Neural cell (in vitro differentiated cells): ENCODE measurements at regions not wholly inside any gene's neighbourhood (a gene's known extent, or its start where the extent isn't known, plus 50 kb on each side); places are given as distances from the start of the nearest gene placed in this dataset.

ENCODE experiments used
- H2AFZ ChIP-seq: fragments of 200-600, 300-800 bp; sonication (generic), shearing (Covaris generic); 2 replicates; pipeline ENCODE4 v1.6.0; 2014; ENCODE audit warnings: low read depth, mild to moderate bottlenecking, antibody characterized with exemption, low read length, moderate library complexity
- H3F3A ChIP-seq: fragments of 200-600 bp; shearing (Covaris generic); 2 replicates; pipeline ENCODE4 v1.6.1; 2016; ENCODE audit warnings: mild to moderate bottlenecking, moderate library complexity, mixed read lengths, antibody characterized with exemption, low read length; ENCODE audit not compliant: insufficient read depth, poor library complexity, severe bottlenecking
- H3K27ac ChIP-seq: fragments of 200-600, 300-800 bp; sonication (generic), shearing (Covaris generic); 2 replicates; pipeline ENCODE4 v1.5.1; 2014; ENCODE audit warnings: mild to moderate bottlenecking, low read length, moderate library complexity
- H3K27me3 ChIP-seq: fragments of 300-800, 200-600 bp; sonication (generic), shearing (Covaris generic); 2 replicates; pipeline ENCODE4 v1.6.0; 2014; ENCODE audit warnings: mild to moderate bottlenecking, low read depth, low read length, moderate library complexity; ENCODE audit not compliant: insufficient read depth
- H3K36me3 ChIP-seq: fragments of 300-800, 200-600 bp; sonication (generic), shearing (Covaris generic); 2 replicates; pipeline ENCODE4 v1.5.1; 2014; ENCODE audit warnings: mild to moderate bottlenecking, antibody characterized with exemption, low read length, moderate library complexity; ENCODE audit not compliant: insufficient read depth
- H3K4me2 ChIP-seq: fragments of 300-800, 200-600 bp; sonication (generic), shearing (Covaris generic); 2 replicates; pipeline ENCODE4 v1.6.0; 2014; ENCODE audit warnings: mild to moderate bottlenecking, low read length
- H3K4me3 ChIP-seq: fragments of 300-800, 200-600 bp; sonication (generic), shearing (Covaris generic); 2 replicates; pipeline ENCODE4 v1.5.1; 2014; ENCODE audit warnings: mild to moderate bottlenecking, low read length, moderate library complexity
- H3K79me2 ChIP-seq: fragments of 200-600 bp; shearing (Covaris generic); replicated peaks from 2 replicates; pipeline ENCODE4 v1.6.0; 2014; ENCODE audit warnings: mild to moderate bottlenecking, low read length, moderate library complexity; ENCODE audit not compliant: insufficient read depth
- H3K9ac ChIP-seq: fragments of 300-800, 200-600 bp; sonication (generic), shearing (Covaris generic); 2 replicates; pipeline ENCODE4 v1.6.1; 2016; ENCODE audit warnings: mild to moderate bottlenecking, low read length, mixed read lengths
- H3K9me2 ChIP-seq: fragments of 200-600 bp; shearing (Covaris generic); 2 replicates; pipeline ENCODE4 v1.6.1; 2016; ENCODE audit warnings: mild to moderate bottlenecking, low read length, mixed read lengths; ENCODE audit not compliant: insufficient read depth
- H3K9me3 ChIP-seq: fragments of 200-600, 300-800 bp; sonication (generic), shearing (Covaris generic); 2 replicates; pipeline ENCODE4 v1.6.1; 2016; ENCODE audit warnings: mild to moderate bottlenecking, mixed run types, low read length, moderate library complexity, mixed read lengths
- H4K20me1 ChIP-seq: fragments of 200-600 bp; shearing (Covaris generic); 2 replicates; pipeline ENCODE4 v1.6.1; 2016; ENCODE audit warnings: mild to moderate bottlenecking, mixed run types; ENCODE audit not compliant: insufficient read depth
- EP300 ChIP-seq: fragments of 450-650 bp; conservative IDR thresholded peaks from 2 replicates; pipeline ENCODE4 v1.6.1; 2014; ENCODE audit warnings: antibody characterized with exemption, mild to moderate bottlenecking, moderate library complexity; ENCODE audit not compliant: poor library complexity, severe bottlenecking
- EZH2 ChIP-seq: fragments of 200-600, 300-800 bp; shearing (Covaris generic), sonication (generic); IDR thresholded peaks from 2 replicates; pipeline ENCODE4 v1.6.1; 2014; ENCODE audit warnings: antibody characterized with exemption, low read length, borderline replicate concordance, mild to moderate bottlenecking; ENCODE audit not compliant: insufficient read depth, poor library complexity, severe bottlenecking
- MXI1 ChIP-seq: fragments of 450-650 bp; conservative IDR thresholded peaks from 2 replicates; pipeline ENCODE4 v1.6.1; 2014; ENCODE audit warnings: antibody characterized with exemption, mild to moderate bottlenecking; ENCODE audit not compliant: poor library complexity, severe bottlenecking
- POLR2AphosphoS5 ChIP-seq: IDR thresholded peaks from 2 replicates; pipeline ENCODE4 v1.6.1; 2012
- RAD21 ChIP-seq: fragments of 450-650 bp; conservative IDR thresholded peaks from 2 replicates; pipeline ENCODE4 v1.6.1; 2014; ENCODE audit warnings: antibody characterized with exemption, mild to moderate bottlenecking, moderate library complexity
- SMC3 ChIP-seq: fragments of 450-650 bp; conservative IDR thresholded peaks from 2 replicates; pipeline ENCODE4 v1.6.1; 2014; ENCODE audit warnings: antibody characterized with exemption, mild to moderate bottlenecking, moderate library complexity; ENCODE audit not compliant: poor library complexity
- TAF1 ChIP-seq: IDR thresholded peaks from 2 replicates; pipeline ENCODE4 v1.6.1; 2012; ENCODE audit warnings: low read depth
- TF ChIP-seq, protein P1 (sequence below): IDR thresholded peaks from 2 replicates; pipeline ENCODE4 v1.6.1; 2012; ENCODE audit warnings: borderline replicate concordance
- TF ChIP-seq, protein P2 (sequence below): fragments of 450-650 bp; IDR thresholded peaks from 2 replicates; pipeline ENCODE4 v1.5.1; 2014; ENCODE audit warnings: antibody characterized with exemption, mild to moderate bottlenecking, moderate library complexity; ENCODE audit not compliant: poor library complexity, severe bottlenecking

DNA sequence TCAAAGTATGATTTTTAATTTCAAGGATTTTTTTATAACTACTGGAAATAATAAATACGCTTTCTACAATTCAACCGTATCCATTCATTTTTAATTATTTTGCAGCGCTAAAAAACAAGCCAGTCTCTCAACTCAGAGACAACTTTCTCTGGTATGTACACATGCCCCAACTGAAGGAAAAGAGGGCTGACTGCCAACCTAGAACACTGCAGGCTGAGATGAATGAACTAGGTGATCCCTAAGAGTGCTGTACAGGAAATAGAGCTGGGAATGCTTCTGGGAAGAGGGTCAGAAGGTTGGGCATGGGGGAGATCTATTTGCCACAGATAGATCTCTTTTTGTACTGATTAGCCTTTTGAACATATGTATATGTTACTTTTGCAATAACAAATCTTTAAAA is 460.1 kb downstream of the NR4A2 start:
- Histone ChIP-seq H3K9me2 (no peaks in the 10 kb centered on the region), H4K20me1 (no peaks in the 10 kb centered on the region), H3K27ac (no peak overlapping the region), H3K9ac (no peak overlapping the region), H3K36me3 (no peaks in the 10 kb centered on the region), H3F3A (no peaks in the 10 kb centered on the region), H3K4me3 (no peak overlapping the region), H3K4me2 (no peak overlapping the region), H3K27me3 (no peaks in the 10 kb centered on the region), H3K79me2 (no peaks in the 10 kb centered on the region), H2AFZ (no peak overlapping the region), H3K9me3 (no peaks in the 10 kb centered on the region)
- TF ChIP-seq, protein P1, sequence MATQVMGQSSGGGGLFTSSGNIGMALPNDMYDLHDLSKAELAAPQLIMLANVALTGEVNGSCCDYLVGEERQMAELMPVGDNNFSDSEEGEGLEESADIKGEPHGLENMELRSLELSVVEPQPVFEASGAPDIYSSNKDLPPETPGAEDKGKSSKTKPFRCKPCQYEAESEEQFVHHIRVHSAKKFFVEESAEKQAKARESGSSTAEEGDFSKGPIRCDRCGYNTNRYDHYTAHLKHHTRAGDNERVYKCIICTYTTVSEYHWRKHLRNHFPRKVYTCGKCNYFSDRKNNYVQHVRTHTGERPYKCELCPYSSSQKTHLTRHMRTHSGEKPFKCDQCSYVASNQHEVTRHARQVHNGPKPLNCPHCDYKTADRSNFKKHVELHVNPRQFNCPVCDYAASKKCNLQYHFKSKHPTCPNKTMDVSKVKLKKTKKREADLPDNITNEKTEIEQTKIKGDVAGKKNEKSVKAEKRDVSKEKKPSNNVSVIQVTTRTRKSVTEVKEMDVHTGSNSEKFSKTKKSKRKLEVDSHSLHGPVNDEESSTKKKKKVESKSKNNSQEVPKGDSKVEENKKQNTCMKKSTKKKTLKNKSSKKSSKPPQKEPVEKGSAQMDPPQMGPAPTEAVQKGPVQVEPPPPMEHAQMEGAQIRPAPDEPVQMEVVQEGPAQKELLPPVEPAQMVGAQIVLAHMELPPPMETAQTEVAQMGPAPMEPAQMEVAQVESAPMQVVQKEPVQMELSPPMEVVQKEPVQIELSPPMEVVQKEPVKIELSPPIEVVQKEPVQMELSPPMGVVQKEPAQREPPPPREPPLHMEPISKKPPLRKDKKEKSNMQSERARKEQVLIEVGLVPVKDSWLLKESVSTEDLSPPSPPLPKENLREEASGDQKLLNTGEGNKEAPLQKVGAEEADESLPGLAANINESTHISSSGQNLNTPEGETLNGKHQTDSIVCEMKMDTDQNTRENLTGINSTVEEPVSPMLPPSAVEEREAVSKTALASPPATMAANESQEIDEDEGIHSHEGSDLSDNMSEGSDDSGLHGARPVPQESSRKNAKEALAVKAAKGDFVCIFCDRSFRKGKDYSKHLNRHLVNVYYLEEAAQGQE = no peak
- TF ChIP-seq POLR2AphosphoS5 (no peak), EZH2 (no peak), TAF1 (no peak), RAD21 (no peak), MXI1 (no peak), EP300 (no peak), SMC3 (no peak)
- TF ChIP-seq, protein P2, sequence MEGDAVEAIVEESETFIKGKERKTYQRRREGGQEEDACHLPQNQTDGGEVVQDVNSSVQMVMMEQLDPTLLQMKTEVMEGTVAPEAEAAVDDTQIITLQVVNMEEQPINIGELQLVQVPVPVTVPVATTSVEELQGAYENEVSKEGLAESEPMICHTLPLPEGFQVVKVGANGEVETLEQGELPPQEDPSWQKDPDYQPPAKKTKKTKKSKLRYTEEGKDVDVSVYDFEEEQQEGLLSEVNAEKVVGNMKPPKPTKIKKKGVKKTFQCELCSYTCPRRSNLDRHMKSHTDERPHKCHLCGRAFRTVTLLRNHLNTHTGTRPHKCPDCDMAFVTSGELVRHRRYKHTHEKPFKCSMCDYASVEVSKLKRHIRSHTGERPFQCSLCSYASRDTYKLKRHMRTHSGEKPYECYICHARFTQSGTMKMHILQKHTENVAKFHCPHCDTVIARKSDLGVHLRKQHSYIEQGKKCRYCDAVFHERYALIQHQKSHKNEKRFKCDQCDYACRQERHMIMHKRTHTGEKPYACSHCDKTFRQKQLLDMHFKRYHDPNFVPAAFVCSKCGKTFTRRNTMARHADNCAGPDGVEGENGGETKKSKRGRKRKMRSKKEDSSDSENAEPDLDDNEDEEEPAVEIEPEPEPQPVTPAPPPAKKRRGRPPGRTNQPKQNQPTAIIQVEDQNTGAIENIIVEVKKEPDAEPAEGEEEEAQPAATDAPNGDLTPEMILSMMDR = no peak

DNA sequence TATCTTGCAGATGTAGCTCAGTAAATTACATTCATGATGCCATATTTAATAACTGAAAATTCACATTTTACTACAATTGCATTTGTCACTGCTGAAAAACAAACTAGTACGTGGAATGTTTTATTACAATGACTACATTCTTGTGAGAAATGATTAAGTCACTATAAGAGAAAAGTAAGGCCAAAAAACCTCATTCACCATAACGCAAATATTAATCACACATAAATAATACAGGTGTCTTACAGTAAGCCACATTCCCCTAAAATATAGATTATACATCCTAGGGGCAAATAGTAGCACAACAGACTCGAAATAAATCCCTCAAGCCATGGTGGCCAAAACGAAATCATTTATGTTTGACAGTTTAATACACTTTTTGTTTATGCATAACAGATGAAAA is 460.6 kb downstream of the NR4A2 start:
- Histone ChIP-seq H3K9me2 (no peaks in the 10 kb centered on the region), H3K27ac (no peak overlapping the region), H3F3A (no peaks in the 10 kb centered on the region), H2AFZ (no peak overlapping the region), H4K20me1 (no peaks in the 10 kb centered on the region), H3K4me3 (no peak overlapping the region), H3K9me3 (no peaks in the 10 kb centered on the region), H3K27me3 (no peaks in the 10 kb centered on the region), H3K4me2 (no peak overlapping the region), H3K79me2 (no peaks in the 10 kb centered on the region), H3K9ac (no peak overlapping the region), H3K36me3 (no peaks in the 10 kb centered on the region)
- TF ChIP-seq POLR2AphosphoS5 (no peak), EP300 (no peak), MXI1 (no peak), TAF1 (no peak), RAD21 (no peak), EZH2 (no peak), SMC3 (no peak)
- TF ChIP-seq, protein P1 = no peak
- TF ChIP-seq, protein P2 = no peak
